ENCODE measurements at regions not wholly inside any gene's neighbourhood (a gene's known extent, or its start where the extent isn't known, plus 50 kb on each side); places are given as distances from the start of the nearest gene placed in this dataset.

- no peak for FAIRE-seq
- no peak for DNase-seq
- H3K4me3 ChIP-seq (ENCODE audit: low read length in 3 of 3), result no peak overlapping the region
Measured at GRCh38 chr17:71649941-71650350, 470.9 kb upstream of the SOX9 start.

GRCh38 chr17:71655542-71655941, 465.3 kb upstream of the SOX9 start:
- Histone ChIP-seq H3K4me3 (ENCODE audit: low read length in 3 of 3) (no peak overlapping the region), H3K4me1 (ENCODE audit: control insufficient read depth in 2 of 3, insufficient read depth in 2 of 3, low read depth in 1 of 3, low read length in 3 of 3) (no peaks in the 10 kb centered on the region), H3K27me3 (ENCODE audit: control insufficient read depth, insufficient read depth, low read length) (no peaks in the 10 kb centered on the region), H3K9ac (ENCODE audit: low read length in 3 of 3) (no peak overlapping the region), H3K36me3 (ENCODE audit: control insufficient read depth in 2 of 3, insufficient read depth in 3 of 3, low read length in 3 of 3) (no peaks in the 10 kb centered on the region), H3K9me3 (ENCODE audit: control insufficient read depth in 2 of 3, insufficient read depth in 1 of 3, low read length in 3 of 3) (no peaks in the 10 kb centered on the region), H3K27ac (ENCODE audit: low read depth in 2 of 2, low read length in 2 of 2) (no peak overlapping the region)
- FAIRE-seq, result no peak
- DNase-seq, result no peak
- TF ChIP-seq CTCF (IDR thresholded peaks at IDR 0.05; ENCODE audit: borderline replicate concordance, extremely low read depth, insufficient read depth), result no peak
- intact Hi-C loops (cut with DNase I), result no loop called here

More at GRCh38 chr17:71649941-71650350, 470.9 kb upstream of the SOX9 start:
- H3K9me3 ChIP-seq (ENCODE audit: control insufficient read depth in 2 of 3, insufficient read depth in 1 of 3, low read length in 3 of 3), result peaks cover 0 to 6% (median 0%) of the 10 kb centered on the region in 3 donors
- intact Hi-C loops (cut with DNase I), result no loop called here
- no peak overlapping the region for H3K27ac ChIP-seq (ENCODE audit: low read depth in 2 of 2, low read length in 2 of 2)
- no peak for TF ChIP-seq CTCF (IDR thresholded peaks at IDR 0.05; ENCODE audit: borderline replicate concordance, extremely low read depth, insufficient read depth)
- no peaks in the 10 kb centered on the region for H3K4me1 ChIP-seq (ENCODE audit: control insufficient read depth in 2 of 3, insufficient read depth in 2 of 3, low read depth in 1 of 3, low read length in 3 of 3)
- no peak overlapping the region for H3K9ac ChIP-seq (ENCODE audit: low read length in 3 of 3)
- H3K27me3 ChIP-seq (ENCODE audit: control insufficient read depth, insufficient read depth, low read length), result no peaks in the 10 kb centered on the region
- no peaks in the 10 kb centered on the region for H3K36me3 ChIP-seq (ENCODE audit: control insufficient read depth in 2 of 3, insufficient read depth in 3 of 3, low read length in 3 of 3)

GRCh38 chr17:71656964-71657858, 463.6 kb upstream of the SOX9 start:
- H3K4me1 ChIP-seq (ENCODE audit: control insufficient read depth in 2 of 3, insufficient read depth in 2 of 3, low read depth in 1 of 3, low read length in 3 of 3), result no peaks in the 10 kb centered on the region
- no peak for DNase-seq
- no peak overlapping the region for H3K4me3 ChIP-seq (ENCODE audit: low read length in 3 of 3)
- no peaks in the 10 kb centered on the region for H3K9me3 ChIP-seq (ENCODE audit: control insufficient read depth in 2 of 3, insufficient read depth in 1 of 3, low read length in 3 of 3)
- TF ChIP-seq CTCF (IDR thresholded peaks at IDR 0.05; ENCODE audit: borderline replicate concordance, extremely low read depth, insufficient read depth), result no peak
- H3K36me3 ChIP-seq (ENCODE audit: control insufficient read depth in 2 of 3, insufficient read depth in 3 of 3, low read length in 3 of 3), result no peaks in the 10 kb centered on the region
- H3K9ac ChIP-seq (ENCODE audit: low read length in 3 of 3), result no peak overlapping the region
- no peaks in the 10 kb centered on the region for H3K27me3 ChIP-seq (ENCODE audit: control insufficient read depth, insufficient read depth, low read length)
- intact Hi-C loops (cut with DNase I), result no loop called here
- FAIRE-seq, result no peak
- H3K27ac ChIP-seq (ENCODE audit: low read depth in 2 of 2, low read length in 2 of 2), result no peak overlapping the region

Measured in kidney (tissue), 13 donors.